Suprapubic skin (tissue), 3 donors: ENCODE measurements at regions not wholly inside any gene's neighbourhood (a gene's known extent, or its start where the extent isn't known, plus 50 kb on each side); places are given as distances from the start of the nearest gene placed in this dataset.

Source experiments
- CTCF ChIP-seq, 2 donors: fragments of 200-600 bp in 1 of 2; fragments of 450-650 bp in 1 of 2; sonication (generic) in 1 of 2; IDR thresholded peaks; one replicate each; pipeline ENCODE4 v1.5.1; 2016 to 2019; ENCODE audit warnings: antibody characterized with exemption in 2 of 2, mild to moderate bottlenecking in 1 of 2, moderate library complexity in 1 of 2
- POLR2A ChIP-seq, 2 donors: fragments of 450-650 bp; IDR thresholded peaks; one replicate each; pipeline ENCODE4 v1.6.1; 2017; ENCODE audit warnings: antibody characterized with exemption in 2 of 2, mild to moderate bottlenecking in 2 of 2, moderate library complexity in 2 of 2

GRCh38 chr3:164927728-164928127 lies 150.6 kb downstream of the SI start:
- TF ChIP-seq CTCF (IDR thresholded peaks at IDR 0.05) (no peak), POLR2A (IDR thresholded peaks at IDR 0.05) (no peak)
